Caco-2 (cell line): ENCODE measurements at regions not wholly inside any gene's neighbourhood (a gene's known extent, or its start where the extent isn't known, plus 50 kb on each side); places are given as distances from the start of the nearest gene placed in this dataset.

Experiments
- BruUV-seq: library from RNA; stranded (reverse); fragments of 400-500 nt; replicated peaks from 2 replicates; lab custom pipeline; 2021; lab: Mats Ljungman, UMichigan
- CTCF ChIA-PET: fragments of 300-600 bp; sonication (Branson Sonifier 250); formaldehyde crosslinking; loops from one replicate; lab custom pipeline; 2022; ENCODE audit warnings: antibody characterized with exemption; lab: Charles Lee
- POLR2A ChIA-PET: fragments of 300-600 bp; sonication (Branson Sonifier 250); formaldehyde crosslinking; loops from one replicate; lab custom pipeline; 2022; ENCODE audit warnings: antibody characterized with exemption; lab: Charles Lee
- DNase-seq, 2 experiments: peaks; one replicate each; pipeline versions ENCODE4 v3.0.0 to v3.0.0-alpha.2; 2020 to 2022
- H3K27me3 ChIP-seq: replicated peaks from 2 replicates; pipeline ENCODE4 v1.6.0; 2011; ENCODE audit warnings: low read length; ENCODE audit not compliant: control insufficient read depth, insufficient read depth
- H3K36me3 ChIP-seq: 2 replicates; pipeline ENCODE4 v1.5.1; 2011; ENCODE audit warnings: low read length; ENCODE audit not compliant: control insufficient read depth, insufficient read depth
- H3K4me1 ChIP-seq: fragments of 250-450 bp; sonication (Bioruptor Pico); 2 replicates; pipeline ENCODE4 v1.5.1; 2020; ENCODE audit warnings: mild to moderate bottlenecking
- H3K4me3 ChIP-seq: 2 replicates; pipeline ENCODE4 v1.5.1; 2011; ENCODE audit warnings: low read depth, mild to moderate bottlenecking, control low read depth, low read length
- H3K9me3 ChIP-seq: fragments of 250-450 bp; sonication (Bioruptor Pico); 2 replicates; pipeline ENCODE4 v1.5.1; 2020; ENCODE audit warnings: mild to moderate bottlenecking, moderate library complexity
- H3K27ac Mint-ChIP-seq: one replicate; pipeline ENCODE4 v1.8.0; 2022; ENCODE audit warnings: mixed read lengths; ENCODE audit not compliant: unreplicated experiment
- H3K27me3 Mint-ChIP-seq: one replicate; pipeline ENCODE4 v1.8.0; 2022; ENCODE audit warnings: mixed read lengths; ENCODE audit not compliant: insufficient read depth, unreplicated experiment
- H3K36me3 Mint-ChIP-seq: one replicate; pipeline ENCODE4 v1.8.0; 2022; ENCODE audit warnings: mild to moderate bottlenecking, mixed read lengths; ENCODE audit not compliant: insufficient read depth, unreplicated experiment
- H3K4me1 Mint-ChIP-seq: one replicate; pipeline ENCODE4 v1.8.0; 2022; ENCODE audit warnings: low read depth, mixed read lengths; ENCODE audit not compliant: unreplicated experiment
- H3K4me3 Mint-ChIP-seq: one replicate; pipeline ENCODE4 v1.8.0; 2022; ENCODE audit warnings: mild to moderate bottlenecking, moderate library complexity, mixed read lengths; ENCODE audit not compliant: unreplicated experiment
- H3K9me3 Mint-ChIP-seq: one replicate; pipeline ENCODE4 v1.8.0; 2022; ENCODE audit warnings: mixed read lengths; ENCODE audit not compliant: unreplicated experiment
- intact Hi-C: fragments of 100-400 bp; cut with micrococcal nuclease; formaldehyde crosslinking; loops from one replicate; pipeline ENCODE4 v1.10.0; 2022; ENCODE audit not compliant: unreplicated experiment
- TF ChIP-seq, protein P1 (sequence below), 2 experiments: fragments of 200-600 bp in 1 of 2; IDR thresholded peaks; 1 replicate in 1 of 2; 2 replicates in 1 of 2; pipeline versions ENCODE4 v1.5.1 to v1.8.0; 2011 to 2022; ENCODE audit warnings: antibody characterized with exemption in 1 of 2, control low read depth in 1 of 2, inconsistent platforms in 1 of 2, low read depth in 1 of 2, low read length in 1 of 2, mild to moderate bottlenecking in 1 of 2, moderate library complexity in 1 of 2; ENCODE audit not compliant: insufficient read depth in 1 of 2, severe bottlenecking in 1 of 2, unreplicated experiment in 1 of 2

DNA sequence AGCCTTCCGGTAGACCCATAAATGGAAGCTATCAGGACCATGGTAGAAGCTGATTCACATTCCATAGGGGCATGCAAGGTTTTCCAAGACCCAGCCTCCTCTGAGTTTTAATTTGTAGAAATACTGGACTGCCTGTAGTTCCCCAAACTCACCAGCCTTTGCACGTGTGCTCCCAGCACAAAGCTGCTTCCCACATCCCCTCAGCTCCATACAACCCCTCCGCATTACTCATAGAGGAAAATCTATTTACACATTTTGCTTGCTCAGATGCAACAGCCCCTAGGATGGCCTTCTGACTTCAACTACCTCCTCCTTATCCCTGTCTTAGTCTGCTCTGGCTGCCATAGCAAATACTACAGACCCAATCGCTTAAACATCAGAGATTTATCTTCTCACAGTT lies 336.2 kb downstream of the SETD4 start:
- Mint-ChIP-seq H3K4me3 (no peak overlapping the region), H3K27me3 (peaks cover 8% of the 10 kb centered on the region), H3K36me3 (no peaks in the 10 kb centered on the region), H3K9me3 (no peaks in the 10 kb centered on the region), H3K4me1 (no peaks in the 10 kb centered on the region), H3K27ac (no peak overlapping the region)
- Histone ChIP-seq H3K4me1 (no peaks in the 10 kb centered on the region), H3K27me3 (no peaks in the 10 kb centered on the region), H3K36me3 (no peaks in the 10 kb centered on the region), H3K4me3 (no peak overlapping the region), H3K9me3 (no peaks in the 10 kb centered on the region; the same call in 1 of the 2 replicates)
- BruUV-seq: no TSS peak
- ChIA-PET POLR2A (no interaction called here), CTCF (no interaction called here)
- intact Hi-C loops: no loop called here
- no peak for DNase-seq
- TF ChIP-seq, protein P1, sequence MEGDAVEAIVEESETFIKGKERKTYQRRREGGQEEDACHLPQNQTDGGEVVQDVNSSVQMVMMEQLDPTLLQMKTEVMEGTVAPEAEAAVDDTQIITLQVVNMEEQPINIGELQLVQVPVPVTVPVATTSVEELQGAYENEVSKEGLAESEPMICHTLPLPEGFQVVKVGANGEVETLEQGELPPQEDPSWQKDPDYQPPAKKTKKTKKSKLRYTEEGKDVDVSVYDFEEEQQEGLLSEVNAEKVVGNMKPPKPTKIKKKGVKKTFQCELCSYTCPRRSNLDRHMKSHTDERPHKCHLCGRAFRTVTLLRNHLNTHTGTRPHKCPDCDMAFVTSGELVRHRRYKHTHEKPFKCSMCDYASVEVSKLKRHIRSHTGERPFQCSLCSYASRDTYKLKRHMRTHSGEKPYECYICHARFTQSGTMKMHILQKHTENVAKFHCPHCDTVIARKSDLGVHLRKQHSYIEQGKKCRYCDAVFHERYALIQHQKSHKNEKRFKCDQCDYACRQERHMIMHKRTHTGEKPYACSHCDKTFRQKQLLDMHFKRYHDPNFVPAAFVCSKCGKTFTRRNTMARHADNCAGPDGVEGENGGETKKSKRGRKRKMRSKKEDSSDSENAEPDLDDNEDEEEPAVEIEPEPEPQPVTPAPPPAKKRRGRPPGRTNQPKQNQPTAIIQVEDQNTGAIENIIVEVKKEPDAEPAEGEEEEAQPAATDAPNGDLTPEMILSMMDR (IDR thresholded peaks at IDR 0.05; ENCODE audit: insufficient read depth in 1 of 2, low read depth in 1 of 2, low read length in 1 of 2, severe bottlenecking in 1 of 2, unreplicated experiment in 1 of 2): no peak

DNA sequence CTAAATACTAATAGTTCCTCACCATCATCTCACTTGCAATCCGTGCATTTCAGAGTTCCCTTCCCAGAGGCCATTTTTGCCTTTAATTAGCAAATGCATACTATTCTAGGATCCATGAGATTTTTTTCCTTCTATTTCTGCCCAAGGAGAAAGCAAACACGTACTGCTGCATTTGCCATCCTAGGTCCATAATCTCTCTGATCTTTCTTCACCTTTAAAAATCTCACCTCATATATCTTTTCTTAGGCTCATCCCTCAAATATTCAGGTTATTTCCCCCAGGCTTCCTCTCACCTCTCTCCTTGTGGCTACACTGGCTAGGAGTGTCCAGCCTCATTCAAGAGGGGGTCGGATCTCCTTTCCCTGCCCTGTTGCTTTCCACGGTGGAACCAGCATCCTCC lies 338.6 kb downstream of the SETD4 start:
- intact Hi-C loops: no loop called here
- Mint-ChIP-seq H3K36me3 (no peaks in the 10 kb centered on the region), H3K4me1 (no peaks in the 10 kb centered on the region), H3K9me3 (no peaks in the 10 kb centered on the region), H3K27ac (no peak overlapping the region), H3K27me3 (no peaks in the 10 kb centered on the region), H3K4me3 (no peak overlapping the region)
- H3K4me1 ChIP-seq: no peaks in the 10 kb centered on the region
- no peak overlapping the region for H3K4me3 ChIP-seq
- ChIA-PET POLR2A (no interaction called here), CTCF (no interaction called here)
- no peaks in the 10 kb centered on the region for H3K27me3 ChIP-seq
- H3K36me3 ChIP-seq: no peaks in the 10 kb centered on the region
- DNase-seq: no peak
- no TSS peak for BruUV-seq
- TF ChIP-seq, protein P1 (IDR thresholded peaks at IDR 0.05; ENCODE audit: insufficient read depth in 1 of 2, low read depth in 1 of 2, low read length in 1 of 2, severe bottlenecking in 1 of 2, unreplicated experiment in 1 of 2): no peak
- no peaks in the 10 kb centered on the region; the same call in 1 of the 2 replicates for H3K9me3 ChIP-seq

DNA sequence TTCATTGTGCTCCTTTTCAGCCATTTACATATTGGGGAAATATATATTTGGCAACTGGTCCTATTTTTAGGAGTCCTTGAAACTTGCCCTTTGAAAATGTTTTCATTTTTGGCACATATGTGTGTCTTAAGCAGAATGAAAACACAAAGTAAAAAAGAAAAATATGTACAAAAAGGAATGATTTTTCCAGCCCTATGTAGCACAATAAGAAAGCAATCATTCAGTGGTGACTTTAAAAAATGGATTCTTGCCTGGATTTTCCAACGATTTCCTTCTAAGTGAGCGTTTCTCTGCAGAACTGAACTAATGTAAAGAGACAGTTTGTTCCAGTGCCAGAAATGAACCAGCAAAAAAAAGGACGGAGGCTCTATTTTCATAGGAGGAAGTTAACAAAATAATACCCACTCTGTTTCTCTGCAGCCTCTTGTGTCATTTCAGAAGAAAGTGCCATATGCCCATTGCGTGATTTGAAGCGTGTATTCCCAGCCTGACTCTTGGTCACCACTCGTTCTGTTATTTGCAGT lies 340.1 kb downstream of the SETD4 start:
- POLR2A ChIA-PET: no interaction called here
- no peaks in the 10 kb centered on the region for H3K27me3 Mint-ChIP-seq
- H3K9me3 ChIP-seq: no peaks in the 10 kb centered on the region; the same call in 1 of the 2 replicates
- no peaks in the 10 kb centered on the region for H3K4me1 Mint-ChIP-seq
- no peak overlapping the region for H3K4me3 Mint-ChIP-seq
- no peaks in the 10 kb centered on the region for H3K4me1 ChIP-seq
- no peak overlapping the region for H3K27ac Mint-ChIP-seq
- no peaks in the 10 kb centered on the region for H3K36me3 Mint-ChIP-seq
- CTCF ChIA-PET: no interaction called here
- intact Hi-C loops: no loop called here
- no peaks in the 10 kb centered on the region for H3K27me3 ChIP-seq
- no TSS peak for BruUV-seq
- DNase-seq: no peak
- TF ChIP-seq, protein P1 (IDR thresholded peaks at IDR 0.05; ENCODE audit: insufficient read depth in 1 of 2, low read depth in 1 of 2, low read length in 1 of 2, severe bottlenecking in 1 of 2, unreplicated experiment in 1 of 2): no peak
- H3K36me3 ChIP-seq: no peaks in the 10 kb centered on the region
- no peak overlapping the region for H3K4me3 ChIP-seq
- no peaks in the 10 kb centered on the region for H3K9me3 Mint-ChIP-seq
